GM13976 (cell line): ENCODE measurements at regions not wholly inside any gene's neighbourhood (a gene's known extent, or its start where the extent isn't known, plus 50 kb on each side); places are given as distances from the start of the nearest gene placed in this dataset.

Experiments
- DNase-seq: peaks from one replicate; pipeline ENCODE4 v3.0.0; 2012; ENCODE audit warnings: low spot score
- CTCF ChIP-seq: IDR thresholded peaks from 2 replicates; pipeline ENCODE4 v1.5.1; 2012; ENCODE audit warnings: borderline replicate concordance, mild to moderate bottlenecking; ENCODE audit not compliant: insufficient read depth; ENCODE audit errors: extremely low read depth, missing control alignments, control extremely low read depth
- in situ Hi-C: fragments of 300-500 bp; cut with MboI; formaldehyde crosslinking; loops from one replicate; pipeline ENCODE4 v1.12.0; 2022; ENCODE audit warnings: low sequenced_read_pairs, mixed read lengths, inconsistent platforms; ENCODE audit not compliant: unreplicated experiment

GRCh38 chr13:88526853-88527215 lies 855.7 kb downstream of the SLITRK5 start:
- DNase-seq, result no peak
- in situ Hi-C loops, result no loop called here
- TF ChIP-seq CTCF, result no peak

GRCh38 chr13:88541994-88542393 lies 870.8 kb downstream of the SLITRK5 start:
- DNase-seq, result no peak
- TF ChIP-seq CTCF, result no peak
- in situ Hi-C loops, result no loop called here

GRCh38 chr13:88544836-88545235 lies 873.7 kb downstream of the SLITRK5 start:
- DNase-seq, result no peak
- TF ChIP-seq CTCF, result no peak
- in situ Hi-C loops, result no loop called here

- no peak for DNase-seq
- in situ Hi-C loops, result no loop called here
- TF ChIP-seq CTCF, result no peak
Observed at GRCh38 chr13:88552966-88553365, 881.8 kb downstream of the SLITRK5 start.

GRCh38 chr13:88565566-88565965 lies 894.4 kb downstream of the SLITRK5 start:
- no peak for TF ChIP-seq CTCF
- in situ Hi-C loops, result no loop called here
- DNase-seq, result no peak

- no peak for DNase-seq
- in situ Hi-C loops, result no loop called here
- no peak for TF ChIP-seq CTCF
Observed at GRCh38 chr13:88585861-88586260, 914.7 kb downstream of the SLITRK5 start.

GRCh38 chr13:88586263-88586662 lies 915.1 kb downstream of the SLITRK5 start:
- no peak for TF ChIP-seq CTCF
- no peak for DNase-seq
- in situ Hi-C loops, result no loop called here
